CD14-positive monocyte (primary cell): ENCODE measurements at regions not wholly inside any gene's neighbourhood (a gene's known extent, or its start where the extent isn't known, plus 50 kb on each side); places are given as distances from the start of the nearest gene placed in this dataset.

Experiments
- DNase-seq, 3 donors: peaks; one replicate each; pipeline ENCODE4 v3.0.0-alpha.2; 2011 to 2022
- H2AFZ ChIP-seq: 2 replicates; pipeline ENCODE4 v1.6.0; 2012; ENCODE audit warnings: mild to moderate bottlenecking, low read depth, low read length, inconsistent platforms; ENCODE audit not compliant: insufficient read depth, poor library complexity, severe bottlenecking
- H3K27ac ChIP-seq, 2 donors: 1 replicate in 1 of 2; 2 replicates in 1 of 2; pipeline ENCODE4 v1.5.1; 2012 to 2013; ENCODE audit warnings: low read length in 2 of 2, control low read depth in 1 of 2, inconsistent platforms in 1 of 2, low read depth in 1 of 2, mild to moderate bottlenecking in 1 of 2
- H3K27me3 ChIP-seq, 2 donors: one replicate each; pipeline versions ENCODE4 v1.6.0 to v1.6.1; 2011 to 2013; ENCODE audit warnings: low read length in 2 of 2; ENCODE audit not compliant: control insufficient read depth in 2 of 2, insufficient read depth in 2 of 2
- H3K36me3 ChIP-seq, 2 donors: replicated peaks in 1 of 2; 1 replicate in 1 of 2; 2 replicates in 1 of 2; pipeline versions ENCODE4 v1.5.1 to v1.6.1; 2012 to 2013; ENCODE audit warnings: low read length in 2 of 2, control low read depth in 1 of 2, inconsistent platforms in 1 of 2, mild to moderate bottlenecking in 1 of 2; ENCODE audit not compliant: insufficient read depth in 2 of 2, control insufficient read depth in 1 of 2
- H3K4me1 ChIP-seq, 2 donors: 1 replicate in 1 of 2; 2 replicates in 1 of 2; pipeline versions ENCODE4 v1.5.1 to v1.6.1; 2012 to 2013; ENCODE audit warnings: low read length in 2 of 2, control low read depth in 1 of 2, inconsistent platforms in 1 of 2, mild to moderate bottlenecking in 1 of 2, moderate library complexity in 1 of 2; ENCODE audit not compliant: insufficient read depth in 2 of 2, control insufficient read depth in 1 of 2
- H3K4me2 ChIP-seq: replicated peaks from 2 replicates; pipeline ENCODE3; 2012; ENCODE audit warnings: low read length, moderate library complexity, mild to moderate bottlenecking; ENCODE audit not compliant: poor library complexity, severe bottlenecking; ENCODE audit errors: extremely low read depth
- H3K4me3 ChIP-seq, 3 experiments: fragments of 200-600 bp in 1 of 3; sonication (generic) in 1 of 3; replicated peaks in 1 of 3; 1 replicate in 2 of 3; 2 replicates in 1 of 3; pipeline ENCODE4 v1.5.1; 2011 to 2013; ENCODE audit warnings: low read length in 3 of 3, mild to moderate bottlenecking in 3 of 3, control low read depth in 2 of 3, low read depth in 2 of 3, inconsistent platforms in 1 of 3, moderate library complexity in 1 of 3
- H3K79me2 ChIP-seq: 2 replicates; pipeline ENCODE4 v1.6.0; 2012; ENCODE audit warnings: mild to moderate bottlenecking, control low read depth, inconsistent platforms, low read length, moderate library complexity; ENCODE audit not compliant: insufficient read depth
- H3K9ac ChIP-seq: 2 replicates; pipeline ENCODE4 v1.6.0; 2017; ENCODE audit warnings: low read length, mild to moderate bottlenecking; ENCODE audit not compliant: insufficient read depth, poor library complexity, severe bottlenecking
- H3K9me3 ChIP-seq, 2 donors: replicated peaks in 1 of 2; 1 replicate in 1 of 2; 2 replicates in 1 of 2; pipeline versions ENCODE4 v1.5.1 to v1.6.1; 2012 to 2013; ENCODE audit warnings: low read length in 2 of 2, control low read depth in 1 of 2; ENCODE audit not compliant: control insufficient read depth in 1 of 2, insufficient read depth in 1 of 2
- H4K20me1 ChIP-seq: 2 replicates; pipeline ENCODE4 v1.6.0; 2012; ENCODE audit warnings: mild to moderate bottlenecking, low read length, control low read depth, moderate library complexity; ENCODE audit not compliant: insufficient read depth
- H3K27ac Mint-ChIP-seq, 7 donors: one replicate each; pipeline ENCODE4 v1.8.0; 2020; ENCODE audit warnings: mild to moderate bottlenecking in 7 of 7, mixed read lengths in 7 of 7, moderate library complexity in 6 of 7, inconsistent platforms in 2 of 7
- H3K27me3 Mint-ChIP-seq, 3 donors: one replicate each; pipeline ENCODE4 v1.8.0; 2021 to 2022; ENCODE audit warnings: low read depth in 3 of 3, mild to moderate bottlenecking in 3 of 3, mixed read lengths in 3 of 3, moderate library complexity in 3 of 3, inconsistent platforms in 1 of 3
- H3K36me3 Mint-ChIP-seq, 2 donors: one replicate each; pipeline ENCODE4 v1.8.0; 2020; ENCODE audit warnings: mixed read lengths in 2 of 2, inconsistent platforms in 1 of 2, mild to moderate bottlenecking in 1 of 2
- H3K4me1 Mint-ChIP-seq: one replicate; pipeline ENCODE4 v1.8.0; 2020; ENCODE audit warnings: mild to moderate bottlenecking, mixed read lengths
- H3K4me3 Mint-ChIP-seq, 2 donors: one replicate each; pipeline ENCODE4 v1.8.0; 2020; ENCODE audit warnings: mild to moderate bottlenecking in 2 of 2, mixed read lengths in 2 of 2, moderate library complexity in 1 of 2
- H3K9me3 Mint-ChIP-seq, 7 donors: one replicate each; pipeline ENCODE4 v1.8.0; 2020 to 2022; ENCODE audit warnings: mixed read lengths in 7 of 7, mild to moderate bottlenecking in 6 of 7, moderate library complexity in 6 of 7, inconsistent platforms in 2 of 7
- CTCF ChIP-seq: fragments of 200-600 bp; IDR thresholded peaks from one replicate; pipeline ENCODE4 v1.8.0; 2022; ENCODE audit warnings: antibody characterized with exemption, mild to moderate bottlenecking
- WGBS: methylation state at CpG from one replicate; pipeline ENCODE4 v1.1.5; 2013; ENCODE audit warnings: missing lambda C conversion rate; ENCODE audit not compliant: insufficient coverage; 5-methylcytosine and 5-hydroxymethylcytosine counted together
- intact Hi-C, 2 donors: fragments of 100-400 bp; cut with micrococcal nuclease; formaldehyde crosslinking; loops; one replicate each; pipeline versions ENCODE4 v1.15.0 to v1.15.1; 2023

GRCh38 chr4:26806331-26806730, 54.3 kb upstream of the STIM2 start:
- Histone ChIP-seq H4K20me1 (no peaks in the 10 kb centered on the region), H3K4me2 (no peak overlapping the region), H3K27ac (no peak overlapping the region), H2AFZ (no peak overlapping the region), H3K9me3 (no peaks in the 10 kb centered on the region), H3K9ac (no peak overlapping the region), H3K4me3 (no peak overlapping the region), H3K79me2 (no peaks in the 10 kb centered on the region), H3K27me3 (peaks cover 0 to 4% of the 10 kb centered on the region in 2 donors), H3K4me1 (peaks cover under 1 to 3% of the 10 kb centered on the region in 2 donors), H3K36me3 (no peaks in the 10 kb centered on the region)
- no peak for TF ChIP-seq CTCF
- Mint-ChIP-seq H3K27me3 (peaks cover 6 to 16% (median 8%) of the 10 kb centered on the region in 3 donors), H3K36me3 (no peaks in the 10 kb centered on the region), H3K9me3 (peaks cover 0 to 5% (median 4%) of the 10 kb centered on the region in 7 donors), H3K27ac (peak overlapping the region in 1 of 7 donors; percentile 71), H3K4me3 (no peak overlapping the region), H3K4me1 (peaks cover 17% of the 10 kb centered on the region)
- intact Hi-C loops = no loop called here
- DNase-seq = no peak

DNA sequence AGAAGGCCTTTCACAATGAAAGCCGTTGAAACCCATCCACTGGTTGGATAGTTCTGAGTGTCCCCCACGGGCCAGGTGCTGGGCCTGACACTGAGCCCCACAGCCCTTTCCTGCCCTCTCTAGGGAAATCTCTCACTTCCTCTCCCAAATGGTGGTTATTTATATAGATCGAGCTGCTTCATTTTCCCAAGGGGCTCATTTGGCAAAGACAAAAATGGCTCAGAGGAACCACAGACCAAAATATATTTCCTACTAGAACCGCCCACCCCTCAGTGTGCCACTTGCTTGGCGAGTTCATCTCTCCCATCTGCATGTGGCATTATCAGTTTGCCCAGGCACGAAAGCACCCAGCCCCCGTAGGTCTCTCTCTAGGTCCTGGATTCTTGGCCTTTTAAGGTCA, 53.3 kb upstream of the STIM2 start:
- no peak for DNase-seq
- Histone ChIP-seq H3K4me2 (no peak overlapping the region), H3K9me3 (no peaks in the 10 kb centered on the region), H3K9ac (no peak overlapping the region), H3K4me3 (no peak overlapping the region), H3K36me3 (no peaks in the 10 kb centered on the region), H3K27ac (no peak overlapping the region), H3K27me3 (peaks cover 0 to 4% of the 10 kb centered on the region in 2 donors), H3K4me1 (peaks cover 11 to 13% of the 10 kb centered on the region in 2 donors), H4K20me1 (no peaks in the 10 kb centered on the region), H3K79me2 (no peaks in the 10 kb centered on the region), H2AFZ (no peak overlapping the region)
- WGBS = 72% methylated on average over 5 of the region's 7 CpGs
- Mint-ChIP-seq H3K4me3 (no peak overlapping the region), H3K36me3 (no peaks in the 10 kb centered on the region), H3K4me1 (peaks cover 27% of the 10 kb centered on the region), H3K9me3 (peaks cover 0 to 7% (median 4%) of the 10 kb centered on the region in 7 donors), H3K27ac (no peak overlapping the region), H3K27me3 (peaks cover 6 to 16% (median 8%) of the 10 kb centered on the region in 3 donors)
- intact Hi-C loops = no loop called here
- no peak for TF ChIP-seq CTCF
